Esophagus squamous epithelium (tissue), 5 donors: ENCODE measurements at regions not wholly inside any gene's neighbourhood (a gene's known extent, or its start where the extent isn't known, plus 50 kb on each side); places are given as distances from the start of the nearest gene placed in this dataset.

ENCODE experiments used
- DNase-seq: peaks from one replicate; lab custom pipeline; 2025; lab: John Stamatoyannopoulos, UW
- H3K27ac ChIP-seq, 4 donors: fragments of 200-600 bp; sonication (generic); one replicate each; pipeline ENCODE4 v1.5.1; 2016 to 2019; ENCODE audit warnings: mild to moderate bottlenecking in 1 of 4
- H3K27me3 ChIP-seq, 4 donors: fragments of 200-600 bp; sonication (generic); 1 replicate in 3 of 4; 2 replicates in 1 of 4; pipeline versions ENCODE4 v1.5.1 to v1.6.0; 2017 to 2021; ENCODE audit warnings: antibody characterized with exemption in 1 of 4
- H3K36me3 ChIP-seq, 3 donors: fragments of 200-600 bp; sonication (generic); one replicate each; pipeline ENCODE4 v1.5.1; 2016 to 2019
- H3K4me1 ChIP-seq, 3 donors: fragments of 200-600 bp; sonication (generic); one replicate each; pipeline ENCODE4 v1.5.1; 2017 to 2019
- H3K4me3 ChIP-seq, 4 donors: fragments of 200-600 bp; sonication (generic); 1 replicate in 3 of 4; 2 replicates in 1 of 4; pipeline ENCODE4 v1.5.1; 2016 to 2019; ENCODE audit warnings: mild to moderate bottlenecking in 2 of 4, moderate library complexity in 1 of 4
- H3K9me3 ChIP-seq, 3 donors: fragments of 200-600 bp; sonication (generic); one replicate each; pipeline ENCODE4 v1.5.1; 2016 to 2019
- POLR2A ChIP-seq, 4 donors: fragments of 450-650 bp; IDR thresholded peaks; one replicate each; pipeline ENCODE4 v1.6.1; 2017; ENCODE audit warnings: antibody characterized with exemption in 4 of 4, mild to moderate bottlenecking in 4 of 4, moderate library complexity in 3 of 4
- WGBS, 2 donors: methylation state at CpG; one replicate each; pipeline ENCODE4 v1.1.5; 2018; 5-methylcytosine and 5-hydroxymethylcytosine counted together
- intact Hi-C: fragments of 100-400 bp; cut with DNase I; formaldehyde crosslinking; loops from one replicate; pipeline ENCODE4 v1.15.0; 2022
- TF ChIP-seq, protein P1 (sequence below), 6 experiments: fragments of 450-650 bp in 4 of 6; fragments of 200-600 bp in 2 of 6; sonication (generic) in 2 of 6; IDR thresholded peaks; one replicate each; pipeline ENCODE4 v1.5.1; 2016 to 2019; ENCODE audit warnings: antibody characterized with exemption in 6 of 6, mild to moderate bottlenecking in 4 of 6, moderate library complexity in 4 of 6
- donor health status: DM: yes; HTN: yes; CAD: no.

DNA sequence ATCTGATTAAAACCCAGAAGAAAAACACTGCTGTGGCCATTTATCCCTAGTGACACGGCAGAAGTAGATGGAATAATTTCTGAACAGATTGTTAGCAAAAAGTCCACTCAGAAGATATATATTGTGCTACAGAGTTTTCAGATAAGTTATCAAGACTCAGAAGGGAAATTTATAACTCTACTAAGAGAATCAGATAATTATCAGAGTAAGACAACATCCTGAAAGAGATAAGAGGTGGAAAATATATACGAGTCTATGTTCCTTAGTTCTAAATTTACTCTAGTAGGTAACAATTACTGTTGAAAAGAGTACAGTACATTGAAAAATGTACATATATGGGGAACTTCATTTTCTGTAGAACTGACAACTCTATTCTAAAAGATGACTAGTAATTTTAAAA lies 176.7 kb downstream of the GNAI1 start:
- Histone ChIP-seq H3K36me3 (no peaks in the 10 kb centered on the region), H3K27me3 (no peaks in the 10 kb centered on the region), H3K4me3 (no peak overlapping the region), H3K27ac (peak overlapping the region in 2 of 4 donors; percentile 20 to 40), H3K4me1 (peaks cover 4 to 21% (median 14%) of the 10 kb centered on the region in 3 donors), H3K9me3 (no peaks in the 10 kb centered on the region)
- intact Hi-C loops, result no loop called here
- WGBS, 2 donors, result 67 to 74% methylated on average over 2 of the region's 2 CpGs
- TF ChIP-seq POLR2A (IDR thresholded peaks at IDR 0.05), result no peak
- TF ChIP-seq, protein P1, sequence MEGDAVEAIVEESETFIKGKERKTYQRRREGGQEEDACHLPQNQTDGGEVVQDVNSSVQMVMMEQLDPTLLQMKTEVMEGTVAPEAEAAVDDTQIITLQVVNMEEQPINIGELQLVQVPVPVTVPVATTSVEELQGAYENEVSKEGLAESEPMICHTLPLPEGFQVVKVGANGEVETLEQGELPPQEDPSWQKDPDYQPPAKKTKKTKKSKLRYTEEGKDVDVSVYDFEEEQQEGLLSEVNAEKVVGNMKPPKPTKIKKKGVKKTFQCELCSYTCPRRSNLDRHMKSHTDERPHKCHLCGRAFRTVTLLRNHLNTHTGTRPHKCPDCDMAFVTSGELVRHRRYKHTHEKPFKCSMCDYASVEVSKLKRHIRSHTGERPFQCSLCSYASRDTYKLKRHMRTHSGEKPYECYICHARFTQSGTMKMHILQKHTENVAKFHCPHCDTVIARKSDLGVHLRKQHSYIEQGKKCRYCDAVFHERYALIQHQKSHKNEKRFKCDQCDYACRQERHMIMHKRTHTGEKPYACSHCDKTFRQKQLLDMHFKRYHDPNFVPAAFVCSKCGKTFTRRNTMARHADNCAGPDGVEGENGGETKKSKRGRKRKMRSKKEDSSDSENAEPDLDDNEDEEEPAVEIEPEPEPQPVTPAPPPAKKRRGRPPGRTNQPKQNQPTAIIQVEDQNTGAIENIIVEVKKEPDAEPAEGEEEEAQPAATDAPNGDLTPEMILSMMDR (IDR thresholded peaks at IDR 0.05), result no peak
- no peak for DNase-seq

DNA sequence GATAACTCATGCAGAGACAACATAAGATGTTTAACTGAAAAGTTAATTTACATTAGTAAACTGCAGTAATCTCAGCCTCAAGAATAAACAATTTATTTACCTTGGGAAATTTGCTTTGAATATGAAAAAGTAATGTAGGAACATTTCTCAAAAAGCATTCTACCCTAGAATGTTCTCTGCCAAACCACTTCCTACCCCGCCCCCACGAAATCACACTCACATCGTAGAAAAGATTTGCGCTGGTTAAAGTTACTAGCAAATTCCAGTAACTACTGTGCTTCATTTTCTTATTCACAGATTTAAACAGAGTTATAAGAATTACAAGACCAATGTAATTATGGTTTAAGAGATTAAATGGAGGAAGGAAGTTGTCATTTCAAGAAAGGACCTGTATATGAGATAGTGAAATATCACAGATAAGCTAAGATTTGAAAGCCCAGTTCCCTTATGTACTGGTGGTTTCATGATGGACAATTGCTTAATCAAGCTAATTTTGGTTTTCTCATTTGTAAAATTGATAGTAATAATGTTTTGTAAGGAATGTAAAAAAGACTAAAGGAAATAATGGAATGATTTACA lies 175.4 kb downstream of the GNAI1 start:
- TF ChIP-seq, protein P1 (IDR thresholded peaks at IDR 0.05), result no peak
- TF ChIP-seq POLR2A (IDR thresholded peaks at IDR 0.05), result no peak
- H3K27ac ChIP-seq, result no peak overlapping the region
- H3K9me3 ChIP-seq, result no peaks in the 10 kb centered on the region
- H3K4me1 ChIP-seq, result peaks cover 4 to 21% (median 14%) of the 10 kb centered on the region in 3 donors
- no peaks in the 10 kb centered on the region for H3K27me3 ChIP-seq
- WGBS, 2 donors, result 73 to 83% methylated on average over 4 of the region's 4 CpGs
- intact Hi-C loops, result no loop called here
- no peak for DNase-seq
- no peak overlapping the region for H3K4me3 ChIP-seq
- H3K36me3 ChIP-seq, result no peaks in the 10 kb centered on the region

DNA sequence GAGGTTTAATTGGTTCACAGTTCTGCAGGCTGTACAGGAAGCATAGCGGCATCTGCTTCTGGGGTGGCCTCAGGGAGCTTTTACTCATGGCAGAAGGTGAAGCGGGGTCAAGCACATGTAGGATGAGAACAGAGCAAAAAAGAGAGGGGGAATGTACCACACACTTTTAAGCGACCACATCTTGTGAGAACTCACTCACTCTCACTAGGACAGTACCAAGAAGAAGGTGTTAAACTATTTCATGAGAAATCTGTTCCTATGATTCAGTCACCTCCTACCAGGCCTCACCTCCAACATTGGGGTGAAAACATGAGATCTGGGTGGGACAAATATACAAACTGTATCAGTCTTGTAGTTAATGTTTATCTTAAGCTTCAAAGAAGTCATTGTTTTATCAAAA lies 174.7 kb downstream of the GNAI1 start:
- no peaks in the 10 kb centered on the region for H3K9me3 ChIP-seq
- no peak overlapping the region for H3K27ac ChIP-seq
- DNase-seq, result no peak
- no peaks in the 10 kb centered on the region for H3K36me3 ChIP-seq
- peaks cover 4 to 21% (median 14%) of the 10 kb centered on the region in 3 donors for H3K4me1 ChIP-seq
- WGBS, 2 donors, result 80 to 86% methylated on average over 3 of the region's 3 CpGs
- no peak overlapping the region for H3K4me3 ChIP-seq
- TF ChIP-seq, protein P1 (IDR thresholded peaks at IDR 0.05), result no peak
- no peak for TF ChIP-seq POLR2A (IDR thresholded peaks at IDR 0.05)
- intact Hi-C loops, result no loop called here
- H3K27me3 ChIP-seq, result no peaks in the 10 kb centered on the region

DNA sequence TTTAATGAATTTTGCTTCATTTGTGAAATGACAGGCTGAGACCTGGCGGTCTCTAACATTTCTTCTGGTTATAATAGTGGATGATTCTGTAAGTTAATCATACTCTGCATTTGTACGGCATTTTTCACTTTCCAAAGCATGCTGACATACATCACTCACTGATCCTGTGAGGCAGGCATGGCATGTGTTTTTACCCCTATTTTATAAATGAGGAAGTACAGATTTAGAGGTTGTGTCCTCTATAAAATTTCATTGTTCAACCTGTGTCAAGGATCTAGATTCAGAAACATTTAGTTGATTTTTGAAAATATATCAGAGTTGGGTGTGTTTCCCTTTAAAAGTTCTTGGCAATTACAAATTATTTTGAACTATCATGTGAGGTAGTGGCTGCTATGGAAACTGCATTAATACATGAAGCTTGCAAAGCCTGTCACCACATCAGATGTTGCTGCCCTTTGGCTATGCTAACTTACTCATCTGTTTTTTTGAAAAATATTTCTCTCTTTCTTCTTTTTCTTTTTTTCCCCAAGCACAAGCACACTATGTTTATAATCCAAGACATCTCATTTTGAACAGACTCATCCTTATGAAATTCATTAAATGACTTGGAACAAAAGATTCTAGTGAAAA lies 172.7 kb downstream of the GNAI1 start:
- WGBS, 2 donors, result 76 to 81% methylated on average over 2 of the region's 2 CpGs
- TF ChIP-seq POLR2A (IDR thresholded peaks at IDR 0.05), result no peak
- TF ChIP-seq, protein P1 (IDR thresholded peaks at IDR 0.05), result no peak
- H3K4me1 ChIP-seq, result peaks cover 4 to 17% (median 11%) of the 10 kb centered on the region in 3 donors
- no peaks in the 10 kb centered on the region for H3K9me3 ChIP-seq
- no peak overlapping the region for H3K27ac ChIP-seq
- no peaks in the 10 kb centered on the region for H3K36me3 ChIP-seq
- intact Hi-C loops, result no loop called here
- no peak for DNase-seq
- H3K27me3 ChIP-seq, result no peaks in the 10 kb centered on the region
- no peak overlapping the region for H3K4me3 ChIP-seq

DNA sequence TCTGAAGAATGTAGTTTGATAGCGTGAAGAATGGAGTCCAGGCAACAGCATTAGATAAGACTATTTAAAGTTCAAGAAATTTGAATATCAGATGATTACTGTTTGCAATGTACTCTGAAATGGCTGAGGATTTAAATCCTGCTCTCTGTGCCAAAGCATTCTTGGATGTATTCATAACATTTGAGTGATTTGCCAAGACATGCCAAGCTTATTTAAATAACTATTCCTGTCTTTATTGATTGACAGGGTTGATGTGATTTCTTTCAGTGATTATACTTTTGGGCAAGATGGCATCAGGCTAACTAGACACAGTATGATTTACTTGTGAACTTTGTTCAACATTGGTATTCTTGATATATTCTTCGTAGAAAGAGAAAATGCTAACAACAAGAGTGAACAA lies 168.7 kb downstream of the GNAI1 start:
- Histone ChIP-seq H3K27me3 (no peaks in the 10 kb centered on the region), H3K27ac (no peak overlapping the region), H3K36me3 (no peaks in the 10 kb centered on the region), H3K9me3 (no peaks in the 10 kb centered on the region), H3K4me3 (no peak overlapping the region), H3K4me1 (peaks cover 0 to 4% (median 0%) of the 10 kb centered on the region in 3 donors)
- WGBS, 2 donors, result 52 to 72% methylated on average over 2 of the region's 2 CpGs
- intact Hi-C loops, result no loop called here
- no peak for TF ChIP-seq POLR2A (IDR thresholded peaks at IDR 0.05)
- TF ChIP-seq, protein P1 (IDR thresholded peaks at IDR 0.05), result no peak
- no peak for DNase-seq
